Transverse colon (tissue), 4 donors: ENCODE measurements at regions not wholly inside any gene's neighbourhood (a gene's known extent, or its start where the extent isn't known, plus 50 kb on each side); places are given as distances from the start of the nearest gene placed in this dataset.

Experiments used
- DNase-seq: peaks from one replicate; pipeline ENCODE4 v3.0.0-alpha.2; 2019
- H3K27ac ChIP-seq, 4 donors: fragments of 200-600 bp; sonication (generic); 2 replicates each; pipeline ENCODE4 v1.5.1; 2016 to 2018; ENCODE audit warnings: inconsistent platforms in 4 of 4
- H3K27me3 ChIP-seq: fragments of 200-600 bp; sonication (generic); 2 replicates; pipeline ENCODE4 v1.5.1; 2017; ENCODE audit warnings: inconsistent platforms
- H3K36me3 ChIP-seq, 4 donors: fragments of 200-600 bp; sonication (generic); 2 replicates each; pipeline ENCODE4 v1.5.1; 2017 to 2019; ENCODE audit warnings: inconsistent platforms in 4 of 4
- H3K4me1 ChIP-seq, 4 donors: fragments of 200-600 bp; sonication (generic); 2 replicates each; pipeline ENCODE4 v1.5.1; 2017 to 2020; ENCODE audit warnings: inconsistent platforms in 4 of 4
- H3K4me3 ChIP-seq, 4 donors: fragments of 200-600 bp; sonication (generic); 1 replicate in 1 of 4; 2 replicates in 3 of 4; pipeline versions ENCODE4 v1.5.1 to v1.6.1; 2017 to 2019; ENCODE audit warnings: inconsistent platforms in 4 of 4
- H3K9me3 ChIP-seq, 2 donors: fragments of 200-600 bp; sonication (generic); 2 replicates each; pipeline ENCODE4 v1.5.1; 2017 to 2019; ENCODE audit warnings: inconsistent platforms in 2 of 2
- EP300 ChIP-seq: sonication (generic); formaldehyde crosslinking; IDR thresholded peaks from one replicate; pipeline ENCODE4 v1.6.1; 2017; ENCODE audit warnings: antibody characterized with exemption, low read depth
- POLR2A ChIP-seq: fragments of 450-650 bp; IDR thresholded peaks from one replicate; pipeline ENCODE4 v1.6.1; 2016; ENCODE audit warnings: antibody characterized with exemption, mild to moderate bottlenecking, moderate library complexity
- POLR2AphosphoS5 ChIP-seq, 3 donors: sonication (generic); formaldehyde crosslinking; IDR thresholded peaks; one replicate each; pipeline ENCODE4 v1.6.1; 2016; ENCODE audit warnings: antibody characterized with exemption in 3 of 3
- WGBS, 2 donors: methylation state at CpG; one replicate each; pipeline ENCODE4 v1.1.5; 2018; ENCODE audit warnings: low coverage in 1 of 2; 5-methylcytosine and 5-hydroxymethylcytosine counted together
- in situ Hi-C, 4 donors: fragments of 200-750 bp; cut with MboI; loops; one replicate each; pipeline versions ENCODE4 v1.15.0 to v1.15.1; 2017; ENCODE audit warnings: low sequenced_read_pairs in 3 of 4, low pct_ligation_motif_present in 1 of 4, low pct_unique_long_range_greater_than_20kb in 1 of 4
- intact Hi-C: fragments of 100-400 bp; cut with DNase I; formaldehyde crosslinking; loops from one replicate; pipeline ENCODE4 v1.15.1; 2023; ENCODE audit warnings: low total_unique reads
- TF ChIP-seq, protein P1 (sequence below), 5 experiments: fragments of 200-600 bp in 3 of 5; fragments of 450-650 bp in 2 of 5; sonication (generic) in 3 of 5; IDR thresholded peaks; 1 replicate in 2 of 5; 2 replicates in 3 of 5; pipeline ENCODE4 v1.5.1; 2016 to 2017; ENCODE audit warnings: antibody characterized with exemption in 5 of 5, inconsistent platforms in 3 of 5, mild to moderate bottlenecking in 2 of 5, moderate library complexity in 1 of 5

DNA sequence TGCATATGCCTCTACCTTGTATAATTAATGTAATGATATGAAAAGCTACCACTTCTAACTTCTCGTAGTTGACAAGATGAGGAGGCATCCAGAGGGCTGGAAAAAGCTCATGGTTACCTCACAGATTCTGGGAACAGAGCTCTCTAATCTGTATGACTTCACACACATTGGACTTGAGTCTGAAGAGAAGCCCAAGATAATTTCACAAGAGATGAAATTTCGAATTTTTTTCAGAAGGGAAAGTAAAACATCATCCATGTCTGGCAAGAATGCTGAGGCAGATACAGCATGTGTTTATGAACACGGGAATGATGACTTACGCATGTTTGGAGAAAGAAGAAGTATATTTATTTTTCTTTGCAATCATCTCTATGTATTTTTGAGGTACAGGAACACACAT is 141.8 kb upstream of the TENT5A start:
- 55 to 58% methylated on average over 4 of the region's 4 CpGs for WGBS, 2 donors

DNA sequence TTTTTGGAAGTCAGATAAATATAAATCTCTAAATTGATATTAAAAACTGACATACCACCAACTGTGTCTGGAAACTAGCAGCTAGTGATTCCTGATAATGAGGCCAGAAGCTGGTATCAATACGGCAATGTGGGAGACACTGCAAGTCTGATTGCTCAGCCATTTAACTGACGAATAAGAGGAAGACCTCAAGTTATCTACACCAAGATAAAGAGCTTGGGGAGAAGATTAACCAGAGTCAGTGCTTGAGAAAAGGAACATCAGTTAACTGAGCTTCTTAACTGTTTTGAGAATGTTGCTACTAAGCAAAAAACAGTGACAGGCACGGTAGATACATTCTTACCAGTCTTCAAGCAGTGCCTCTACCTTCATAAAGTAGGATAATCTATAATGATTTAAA is 140.4 kb upstream of the TENT5A start:
- Histone ChIP-seq H3K4me1 (peaks cover 4 to 14% (median 11%) of the 10 kb centered on the region in 4 donors), H3K9me3 (no peaks in the 10 kb centered on the region), H3K27me3 (no peaks in the 10 kb centered on the region), H3K4me3 (no peak overlapping the region), H3K36me3 (no peaks in the 10 kb centered on the region), H3K27ac (no peak overlapping the region)
- in situ Hi-C loops (no loop called here), intact Hi-C loops (no loop called here)
- 89 to 100% methylated on average over 1 to 3 of the region's 3 CpGs for WGBS, 2 donors
- TF ChIP-seq POLR2A: no peak
- no peak for TF ChIP-seq POLR2AphosphoS5 (IDR thresholded peaks at IDR 0.05)
- TF ChIP-seq, protein P1, sequence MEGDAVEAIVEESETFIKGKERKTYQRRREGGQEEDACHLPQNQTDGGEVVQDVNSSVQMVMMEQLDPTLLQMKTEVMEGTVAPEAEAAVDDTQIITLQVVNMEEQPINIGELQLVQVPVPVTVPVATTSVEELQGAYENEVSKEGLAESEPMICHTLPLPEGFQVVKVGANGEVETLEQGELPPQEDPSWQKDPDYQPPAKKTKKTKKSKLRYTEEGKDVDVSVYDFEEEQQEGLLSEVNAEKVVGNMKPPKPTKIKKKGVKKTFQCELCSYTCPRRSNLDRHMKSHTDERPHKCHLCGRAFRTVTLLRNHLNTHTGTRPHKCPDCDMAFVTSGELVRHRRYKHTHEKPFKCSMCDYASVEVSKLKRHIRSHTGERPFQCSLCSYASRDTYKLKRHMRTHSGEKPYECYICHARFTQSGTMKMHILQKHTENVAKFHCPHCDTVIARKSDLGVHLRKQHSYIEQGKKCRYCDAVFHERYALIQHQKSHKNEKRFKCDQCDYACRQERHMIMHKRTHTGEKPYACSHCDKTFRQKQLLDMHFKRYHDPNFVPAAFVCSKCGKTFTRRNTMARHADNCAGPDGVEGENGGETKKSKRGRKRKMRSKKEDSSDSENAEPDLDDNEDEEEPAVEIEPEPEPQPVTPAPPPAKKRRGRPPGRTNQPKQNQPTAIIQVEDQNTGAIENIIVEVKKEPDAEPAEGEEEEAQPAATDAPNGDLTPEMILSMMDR (IDR thresholded peaks at IDR 0.05): no peak
- TF ChIP-seq EP300: no peak
- DNase-seq: no peak

More for the DNA sequence above, 141.8 kb upstream of the TENT5A start:
- TF ChIP-seq POLR2A: no peak
- no peak for TF ChIP-seq EP300
- TF ChIP-seq, protein P1 (IDR thresholded peaks at IDR 0.05): no peak
- in situ Hi-C loops: no loop called here
- H3K4me3 ChIP-seq: no peak overlapping the region
- intact Hi-C loops: no loop called here
- H3K9me3 ChIP-seq: no peaks in the 10 kb centered on the region
- no peaks in the 10 kb centered on the region for H3K27me3 ChIP-seq
- no peak for DNase-seq
- no peaks in the 10 kb centered on the region for H3K36me3 ChIP-seq
- peaks cover 4 to 19% (median 11%) of the 10 kb centered on the region in 4 donors for H3K4me1 ChIP-seq
- peak overlapping the region in 3 of 4 donors; percentile 8 to 64 (median 40) for H3K27ac ChIP-seq

DNA sequence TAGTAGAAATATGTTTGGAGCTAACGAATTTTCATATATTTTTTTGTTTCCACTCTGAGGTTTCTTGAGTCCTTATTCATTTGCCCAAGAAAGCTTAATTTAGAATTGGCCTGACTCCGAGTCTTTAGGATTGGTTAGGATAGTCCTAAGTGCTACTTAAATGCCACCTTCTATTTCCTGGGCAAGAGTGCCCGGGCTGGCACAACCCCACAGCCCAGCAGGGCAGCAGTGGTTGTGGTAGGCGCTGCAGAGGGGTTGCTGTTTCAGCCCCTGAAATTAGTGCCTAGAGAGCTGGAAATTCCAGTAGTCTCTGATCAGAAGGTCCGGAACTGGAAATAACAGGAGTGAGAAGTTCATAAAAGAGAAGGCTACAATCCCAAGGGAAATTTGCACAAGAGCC is 139.4 kb upstream of the TENT5A start:
- TF ChIP-seq POLR2A: no peak
- TF ChIP-seq, protein P1 (IDR thresholded peaks at IDR 0.05): no peak
- TF ChIP-seq POLR2AphosphoS5 (IDR thresholded peaks at IDR 0.05): no peak
- no peak for TF ChIP-seq EP300
- Histone ChIP-seq H3K4me1 (peaks cover 0 to 7% (median 3%) of the 10 kb centered on the region in 4 donors), H3K36me3 (no peaks in the 10 kb centered on the region), H3K9me3 (no peaks in the 10 kb centered on the region), H3K27ac (no peak overlapping the region), H3K4me3 (no peak overlapping the region), H3K27me3 (no peaks in the 10 kb centered on the region)
- 78 to 86% methylated on average over 4 to 5 of the region's 5 CpGs for WGBS, 2 donors
- in situ Hi-C loops: no loop called here
- no peak for DNase-seq
- intact Hi-C loops: no loop called here

DNA sequence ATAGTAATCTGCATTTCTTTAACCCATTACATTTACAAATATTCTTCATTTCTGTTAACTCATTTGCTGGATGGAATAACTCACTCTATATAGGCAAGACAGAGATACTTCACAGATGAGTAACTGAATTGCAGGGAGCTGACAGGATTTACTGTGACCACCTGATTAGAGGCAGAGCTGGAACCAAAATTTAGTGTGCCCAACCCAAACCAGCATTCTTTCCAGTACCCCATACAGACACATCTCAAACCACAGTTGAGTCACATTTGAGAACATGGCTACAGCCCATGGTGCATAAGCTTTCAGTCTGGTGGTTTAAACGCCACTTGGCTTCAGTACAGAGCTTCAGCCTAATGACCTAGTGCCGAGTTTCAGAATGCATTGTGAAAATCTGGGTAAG is 138.4 kb upstream of the TENT5A start:
- in situ Hi-C loops: no loop called here
- no peaks in the 10 kb centered on the region for H3K27me3 ChIP-seq
- H3K9me3 ChIP-seq: no peaks in the 10 kb centered on the region
- H3K4me3 ChIP-seq: no peak overlapping the region
- TF ChIP-seq POLR2A: no peak
- TF ChIP-seq, protein P1 (IDR thresholded peaks at IDR 0.05): no peak
- TF ChIP-seq EP300: no peak
- TF ChIP-seq POLR2AphosphoS5 (IDR thresholded peaks at IDR 0.05): no peak
- H3K4me1 ChIP-seq: peaks cover 0 to 6% (median under 1%) of the 10 kb centered on the region in 4 donors
- WGBS, 2 donors: 80% methylated on average over 2 of the region's 2 CpGs; no CpG with 5 or more reads in 1 of the 2 donors
- no peak for DNase-seq
- no peaks in the 10 kb centered on the region for H3K36me3 ChIP-seq
- no peak overlapping the region for H3K27ac ChIP-seq
- intact Hi-C loops: no loop called here
